ENCODE measurements at regions not wholly inside any gene's neighbourhood (a gene's known extent, or its start where the extent isn't known, plus 50 kb on each side); places are given as distances from the start of the nearest gene placed in this dataset.

- no peak for DNase-seq (ENCODE audit: low read depth in 2 of 3, low spot score in 1 of 3)
These were observed 287.1 kb upstream of the ATP5MC3 start for GRCh38 chr2:175468431-175469098.

GRCh38 chr2:175465101-175465500, 283.6 kb upstream of the ATP5MC3 start:
- no peak for DNase-seq (ENCODE audit: low read depth in 2 of 3, low spot score in 1 of 3)

GRCh38 chr2:175464311-175464670, 282.8 kb upstream of the ATP5MC3 start:
- no peak for DNase-seq (ENCODE audit: low read depth in 2 of 3, low spot score in 1 of 3)

GRCh38 chr2:175463589-175464310, 282.2 kb upstream of the ATP5MC3 start:
- no peak for DNase-seq (ENCODE audit: low read depth in 2 of 3, low spot score in 1 of 3)

GRCh38 chr2:175463169-175463568, 281.7 kb upstream of the ATP5MC3 start:
- DNase-seq (ENCODE audit: low read depth in 2 of 3, low spot score in 1 of 3) = no peak

GRCh38 chr2:175462246-175462645, 280.7 kb upstream of the ATP5MC3 start:
- no peak for DNase-seq (ENCODE audit: low read depth in 2 of 3, low spot score in 1 of 3)

- no peak for DNase-seq (ENCODE audit: low read depth in 2 of 3, low spot score in 1 of 3)
These were observed 280.3 kb upstream of the ATP5MC3 start for GRCh38 chr2:175461839-175462238.

GRCh38 chr2:175457895-175458448, 276.5 kb upstream of the ATP5MC3 start:
- no peak for DNase-seq (ENCODE audit: low read depth in 2 of 3, low spot score in 1 of 3)

- DNase-seq (ENCODE audit: low read depth in 2 of 3, low spot score in 1 of 3) = no peak
These were observed 273.5 kb upstream of the ATP5MC3 start for GRCh38 chr2:175454953-175455389.

- no peak for DNase-seq (ENCODE audit: low read depth in 2 of 3, low spot score in 1 of 3)
These were observed 268.7 kb upstream of the ATP5MC3 start for GRCh38 chr2:175450029-175450760.

GRCh38 chr2:175449616-175450015, 268.1 kb upstream of the ATP5MC3 start:
- DNase-seq (ENCODE audit: low read depth in 2 of 3, low spot score in 1 of 3) = no peak

GRCh38 chr2:175446201-175446600, 264.7 kb upstream of the ATP5MC3 start:
- DNase-seq (ENCODE audit: low read depth in 2 of 3, low spot score in 1 of 3) = no peak

- no peak for DNase-seq (ENCODE audit: low read depth in 2 of 3, low spot score in 1 of 3)
These were observed 263.8 kb upstream of the ATP5MC3 start for GRCh38 chr2:175445281-175445680.

- DNase-seq (ENCODE audit: low read depth in 2 of 3, low spot score in 1 of 3) = no peak
These were observed 260.9 kb upstream of the ATP5MC3 start for GRCh38 chr2:175442441-175442840.

GRCh38 chr2:175441181-175441761, 259.8 kb upstream of the ATP5MC3 start:
- DNase-seq (ENCODE audit: low read depth in 2 of 3, low spot score in 1 of 3) = no peak

- no peak for DNase-seq (ENCODE audit: low read depth in 2 of 3, low spot score in 1 of 3)
These were observed 257.9 kb upstream of the ATP5MC3 start for GRCh38 chr2:175439416-175439815.

GRCh38 chr2:175437167-175437566, 255.7 kb upstream of the ATP5MC3 start:
- DNase-seq (ENCODE audit: low read depth in 2 of 3, low spot score in 1 of 3) = no peak

GRCh38 chr2:175436076-175436475, 254.6 kb upstream of the ATP5MC3 start:
- no peak for DNase-seq (ENCODE audit: low read depth in 2 of 3, low spot score in 1 of 3)

GRCh38 chr2:175435012-175435411, 253.5 kb upstream of the ATP5MC3 start:
- DNase-seq (ENCODE audit: low read depth in 2 of 3, low spot score in 1 of 3) = no peak

GRCh38 chr2:175432793-175433192, 251.3 kb upstream of the ATP5MC3 start:
- no peak for DNase-seq (ENCODE audit: low read depth in 2 of 3, low spot score in 1 of 3)

GRCh38 chr2:175432021-175432420, 250.5 kb upstream of the ATP5MC3 start:
- DNase-seq (ENCODE audit: low read depth in 2 of 3, low spot score in 1 of 3) = no peak

All from stimulated activated CD4-positive, alpha-beta T cell treated with anti-CD3 and anti-CD28 coated beads, Interleukin-12 subunit alpha, Interleukin-12 subunit beta, amount 100 ng/mL, for 48 hours (primary cell).